Omental fat pad (tissue), 3 donors: ENCODE measurements at regions not wholly inside any gene's neighbourhood (a gene's known extent, or its start where the extent isn't known, plus 50 kb on each side); places are given as distances from the start of the nearest gene placed in this dataset.

ENCODE experiments used
- ATAC-seq: fragments of 150-250 bp; one replicate; pipeline ENCODE4 v1.9.1; 2016; ENCODE audit warnings: mild to moderate bottlenecking, moderate library complexity; ENCODE audit not compliant: low FRiP score
- DNase-seq: peaks from one replicate; pipeline ENCODE4 v3.0.0-alpha.2; 2019; ENCODE audit warnings: low spot score
- CTCF ChIP-seq, 3 donors: fragments of 450-650 bp; IDR thresholded peaks; one replicate each; pipeline ENCODE4 v1.5.1; 2016 to 2017; ENCODE audit warnings: antibody characterized with exemption in 3 of 3, mild to moderate bottlenecking in 3 of 3, moderate library complexity in 2 of 3

- ATAC-seq, result no peak
- DNase-seq, result no peak
- no peak for TF ChIP-seq CTCF (IDR thresholded peaks at IDR 0.05)
These were observed 325.7 kb downstream of the CNTN3 start for GRCh38 chr3:74288761-74289160.

- TF ChIP-seq CTCF (IDR thresholded peaks at IDR 0.05), result no peak
- DNase-seq (no peak), ATAC-seq (no peak)
These were observed 326.9 kb downstream of the CNTN3 start for GRCh38 chr3:74287557-74287956.

- ATAC-seq (no peak), DNase-seq (no peak)
- no peak for TF ChIP-seq CTCF (IDR thresholded peaks at IDR 0.05)
These were observed 332.3 kb downstream of the CNTN3 start for GRCh38 chr3:74282202-74282601.

GRCh38 chr3:74281705-74282104 is 332.8 kb downstream of the CNTN3 start:
- DNase-seq, result no peak
- TF ChIP-seq CTCF (IDR thresholded peaks at IDR 0.05), result no peak
- ATAC-seq, result no peak

- DNase-seq (no peak), ATAC-seq (no peak)
- TF ChIP-seq CTCF (IDR thresholded peaks at IDR 0.05), result no peak
These were observed 340.7 kb downstream of the CNTN3 start for GRCh38 chr3:74273555-74274402.

- ATAC-seq (no peak), DNase-seq (no peak)
- no peak for TF ChIP-seq CTCF (IDR thresholded peaks at IDR 0.05)
These were observed 341.4 kb downstream of the CNTN3 start for GRCh38 chr3:74273091-74273490.

GRCh38 chr3:74271541-74271940 is 342.9 kb downstream of the CNTN3 start:
- ATAC-seq, result no peak
- no peak for TF ChIP-seq CTCF (IDR thresholded peaks at IDR 0.05)

More at GRCh38 chr3:74271541-74271940, 342.9 kb downstream of the CNTN3 start:
- DNase-seq, result no peak
